ENCODE measurements at regions not wholly inside any gene's neighbourhood (a gene's known extent, or its start where the extent isn't known, plus 50 kb on each side); places are given as distances from the start of the nearest gene placed in this dataset.
A peak's percentile ranks its signal among the peaks of the same experiment; 100 is the strongest.

GRCh38 chr10:78515873-78516153 is 482.1 kb downstream of the RPS24 start:
- no peak overlapping the region for H3K4me3 ChIP-seq
- peak overlapping the region in 1 of 2 donors; percentile 63 for H3K27ac ChIP-seq
- no peak for DNase-seq (ENCODE audit: low spot score)
- TF ChIP-seq, protein P1, sequence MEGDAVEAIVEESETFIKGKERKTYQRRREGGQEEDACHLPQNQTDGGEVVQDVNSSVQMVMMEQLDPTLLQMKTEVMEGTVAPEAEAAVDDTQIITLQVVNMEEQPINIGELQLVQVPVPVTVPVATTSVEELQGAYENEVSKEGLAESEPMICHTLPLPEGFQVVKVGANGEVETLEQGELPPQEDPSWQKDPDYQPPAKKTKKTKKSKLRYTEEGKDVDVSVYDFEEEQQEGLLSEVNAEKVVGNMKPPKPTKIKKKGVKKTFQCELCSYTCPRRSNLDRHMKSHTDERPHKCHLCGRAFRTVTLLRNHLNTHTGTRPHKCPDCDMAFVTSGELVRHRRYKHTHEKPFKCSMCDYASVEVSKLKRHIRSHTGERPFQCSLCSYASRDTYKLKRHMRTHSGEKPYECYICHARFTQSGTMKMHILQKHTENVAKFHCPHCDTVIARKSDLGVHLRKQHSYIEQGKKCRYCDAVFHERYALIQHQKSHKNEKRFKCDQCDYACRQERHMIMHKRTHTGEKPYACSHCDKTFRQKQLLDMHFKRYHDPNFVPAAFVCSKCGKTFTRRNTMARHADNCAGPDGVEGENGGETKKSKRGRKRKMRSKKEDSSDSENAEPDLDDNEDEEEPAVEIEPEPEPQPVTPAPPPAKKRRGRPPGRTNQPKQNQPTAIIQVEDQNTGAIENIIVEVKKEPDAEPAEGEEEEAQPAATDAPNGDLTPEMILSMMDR (IDR thresholded peaks at IDR 0.05): no peak

GRCh38 chr10:78516236-78516635 is 482.6 kb downstream of the RPS24 start:
- TF ChIP-seq, protein P1 (IDR thresholded peaks at IDR 0.05): no peak
- peak; percentile 66 for DNase-seq (ENCODE audit: low spot score)
- no peak overlapping the region for H3K4me3 ChIP-seq
- H3K27ac ChIP-seq: no peak overlapping the region

DNA sequence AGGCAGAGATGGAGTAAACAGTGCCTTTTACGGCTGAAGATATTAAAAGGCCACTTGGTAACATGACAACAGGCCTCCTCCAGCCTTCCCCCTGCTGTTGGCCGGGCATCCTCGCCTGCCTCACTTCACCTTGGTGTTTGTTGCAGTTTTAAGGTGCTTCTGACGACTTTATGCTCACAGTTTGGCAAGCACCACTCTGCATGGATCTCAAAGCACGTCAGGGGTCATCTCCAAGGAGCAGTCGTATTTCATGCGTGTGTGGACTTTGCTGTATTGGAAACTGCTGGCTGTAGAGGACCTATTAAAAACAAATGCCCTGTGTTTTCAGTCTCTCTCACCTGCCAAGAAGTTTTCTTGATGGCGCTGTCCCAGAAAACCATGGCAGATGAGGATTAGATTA is 483.1 kb downstream of the RPS24 start:
- no peak for DNase-seq (ENCODE audit: low spot score)
- Histone ChIP-seq H3K4me3 (no peak overlapping the region), H3K27ac (no peak overlapping the region)
- TF ChIP-seq, protein P1 (IDR thresholded peaks at IDR 0.05): no peak

- no peak overlapping the region for H3K27ac ChIP-seq
- TF ChIP-seq, protein P1 (IDR thresholded peaks at IDR 0.05): no peak
- no peak for DNase-seq (ENCODE audit: low spot score)
- no peak overlapping the region for H3K4me3 ChIP-seq
Measured at GRCh38 chr10:78518224-78518623, 484.6 kb downstream of the RPS24 start.

GRCh38 chr10:78520737-78521430 is 487.2 kb downstream of the RPS24 start:
- H3K27ac ChIP-seq: no peak overlapping the region
- TF ChIP-seq, protein P1 (IDR thresholded peaks at IDR 0.05): no peak
- peak; percentile 26 for DNase-seq (ENCODE audit: low spot score)
- no peak overlapping the region for H3K4me3 ChIP-seq

DNA sequence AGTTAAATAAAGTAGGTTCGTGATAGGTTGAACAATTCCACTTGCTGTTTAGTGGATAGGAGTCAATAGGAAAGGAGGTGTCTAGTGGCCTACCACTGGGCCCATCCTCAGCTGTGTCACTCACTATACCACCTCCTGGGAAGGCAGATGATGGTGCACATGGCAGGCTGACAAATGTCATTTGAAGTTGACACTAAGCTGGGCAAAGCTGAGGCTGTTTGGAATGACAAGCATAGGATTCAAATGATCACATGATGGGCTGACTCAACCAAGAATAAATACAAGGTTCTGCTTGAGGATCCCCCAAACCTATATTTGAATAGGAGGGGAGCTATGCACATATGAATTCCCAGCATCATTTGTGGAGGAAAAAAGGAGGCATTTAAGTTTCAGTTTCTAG is 489.8 kb downstream of the RPS24 start:
- Histone ChIP-seq H3K27ac (no peak overlapping the region), H3K4me3 (no peak overlapping the region)
- DNase-seq (ENCODE audit: low spot score): no peak
- TF ChIP-seq, protein P1 (IDR thresholded peaks at IDR 0.05): no peak

DNA sequence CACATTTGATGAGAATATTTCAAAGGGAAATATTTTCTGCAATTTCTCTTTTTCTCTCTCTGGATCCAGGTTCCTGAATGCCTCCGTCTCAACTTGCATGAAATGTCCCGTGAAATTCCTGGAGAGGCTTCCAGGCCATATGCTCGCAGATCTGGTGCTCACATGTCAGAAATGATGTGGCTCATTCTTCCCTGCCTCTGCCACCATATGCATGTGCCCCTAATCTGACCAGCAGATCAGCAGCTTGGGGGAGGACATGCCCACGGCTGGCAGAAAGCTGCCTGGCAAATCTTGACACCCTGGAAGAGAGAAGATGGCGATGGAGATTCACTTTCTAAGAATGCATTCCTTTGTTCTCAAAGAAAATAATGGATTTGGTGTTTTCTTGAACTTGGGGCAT is 490.7 kb downstream of the RPS24 start:
- Histone ChIP-seq H3K4me3 (no peak overlapping the region), H3K27ac (no peak overlapping the region)
- DNase-seq (ENCODE audit: low spot score): peak; percentile 54
- TF ChIP-seq, protein P1 (IDR thresholded peaks at IDR 0.05): no peak

Data from coronary artery (tissue), 2 donors.